RWPE1 (cell line): ENCODE measurements at regions not wholly inside any gene's neighbourhood (a gene's known extent, or its start where the extent isn't known, plus 50 kb on each side); places are given as distances from the start of the nearest gene placed in this dataset.

Experiments
- CTCF ChIA-PET: fragments of 350-600 bp; sonication (Branson Sonifier 250); formaldehyde crosslinking; extraction: SDS; loops from one replicate; lab custom pipeline; 2021; lab: Yijun Ruan, JAX
- POLR2A ChIA-PET: fragments of 400-600 bp; formaldehyde crosslinking; extraction: SDS; loops from one replicate; lab custom pipeline; 2020; ENCODE audit warnings: antibody characterized with exemption; ENCODE audit not compliant: low non-redundant PET; lab: Yijun Ruan, JAX
- DNase-seq: peaks from one replicate; pipeline ENCODE4 v3.0.0; 2012; ENCODE audit warnings: low spot score
- H3K27ac ChIP-seq: fragments of 450-650 bp; 2 replicates; pipeline ENCODE4 v1.5.1; 2017
- CTCF ChIP-seq: fragments of 450-650 bp; conservative IDR thresholded peaks from 2 replicates; pipeline ENCODE4 v1.5.1; 2017; ENCODE audit warnings: low read depth, mild to moderate bottlenecking

GRCh38 chr2:65876114-65876513, 443.7 kb upstream of the SPRED2 start:
- DNase-seq = no peak
- no peak for TF ChIP-seq CTCF
- H3K27ac ChIP-seq = no peak overlapping the region
- ChIA-PET POLR2A (no interaction called here), CTCF (interaction anchor here (0.6 kb wide), 1 partner anchor 871 kb away, joined by 4 read pairs; no protein-coding TSS in a partner anchor)

GRCh38 chr2:65870826-65871225, 438.4 kb upstream of the SPRED2 start:
- no peak overlapping the region for H3K27ac ChIP-seq
- no peak for TF ChIP-seq CTCF
- CTCF ChIA-PET = no interaction called here
- POLR2A ChIA-PET = no interaction called here
- no peak for DNase-seq

- POLR2A ChIA-PET = no interaction called here
- DNase-seq = no peak
- CTCF ChIA-PET = no interaction called here
- no peak overlapping the region for H3K27ac ChIP-seq
- TF ChIP-seq CTCF = no peak
These were observed 436.9 kb upstream of the SPRED2 start for GRCh38 chr2:65869296-65869695.

GRCh38 chr2:65868177-65868576, 435.8 kb upstream of the SPRED2 start:
- no peak for TF ChIP-seq CTCF
- H3K27ac ChIP-seq = no peak overlapping the region
- ChIA-PET CTCF (no interaction called here), POLR2A (no interaction called here)
- DNase-seq = no peak

- H3K27ac ChIP-seq = no peak overlapping the region
- DNase-seq = no peak
- POLR2A ChIA-PET = no interaction called here
- CTCF ChIA-PET = no interaction called here
- no peak for TF ChIP-seq CTCF
These were observed 435.0 kb upstream of the SPRED2 start for GRCh38 chr2:65867446-65867845.

- DNase-seq = no peak
- H3K27ac ChIP-seq = no peak overlapping the region
- CTCF ChIA-PET = no interaction called here
- TF ChIP-seq CTCF = no peak
- POLR2A ChIA-PET = no interaction called here
These were observed 433.7 kb upstream of the SPRED2 start for GRCh38 chr2:65866148-65866547.

GRCh38 chr2:65864619-65865018, 432.2 kb upstream of the SPRED2 start:
- DNase-seq = no peak
- TF ChIP-seq CTCF = no peak
- CTCF ChIA-PET = no interaction called here
- POLR2A ChIA-PET = no interaction called here
- no peak overlapping the region for H3K27ac ChIP-seq
